Left ventricle myocardium superior (tissue), 1 donor: ENCODE measurements at regions not wholly inside any gene's neighbourhood (a gene's known extent, or its start where the extent isn't known, plus 50 kb on each side); places are given as distances from the start of the nearest gene placed in this dataset.

Source experiments
- ATAC-seq: fragments of 200-7000 bp; cut with Tn5 transposase; one replicate; pipeline ENCODE4 v1.9.1; 2020; ENCODE audit warnings: mild to moderate bottlenecking, moderate library complexity
- DNase-seq: peaks from one replicate; pipeline ENCODE4 v3.0.0-alpha.2; 2020
- intact Hi-C: fragments of 100-400 bp; cut with micrococcal nuclease; formaldehyde crosslinking; loops from one replicate; pipeline ENCODE4 v1.11.0; 2022
- donor health status: DM: no; HTN: yes; CAD: no; lungs with severe emphysema.

- ATAC-seq (no peak), DNase-seq (no peak)
- intact Hi-C loops, result no loop called here
These were observed 388.5 kb upstream of the THBS1 start for GRCh38 chr15:39192351-39192750.

GRCh38 chr15:39192979-39193560, 387.8 kb upstream of the THBS1 start:
- DNase-seq (no peak), ATAC-seq (no peak)
- intact Hi-C loops, result no loop called here

DNA sequence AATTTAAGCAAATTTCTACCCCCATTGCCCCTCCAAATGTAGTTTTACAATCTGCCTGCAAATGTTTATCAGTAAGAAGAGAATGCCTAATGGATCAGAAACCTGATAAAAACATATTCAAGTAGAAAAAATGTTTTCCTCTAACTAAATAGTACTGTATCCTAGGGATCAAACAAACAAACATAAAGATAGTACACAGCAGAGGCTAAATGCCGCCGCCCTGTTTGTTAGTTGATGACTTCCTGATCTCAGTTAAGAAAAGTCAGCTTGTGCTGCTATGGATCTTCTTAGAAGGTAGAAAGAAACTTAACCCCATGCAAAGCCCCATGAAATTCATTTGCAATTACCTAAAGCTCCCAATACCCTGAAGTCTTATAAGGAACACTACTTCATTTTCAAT, 387.3 kb upstream of the THBS1 start:
- ATAC-seq (no peak), DNase-seq (no peak)
- intact Hi-C loops, result no loop called here

GRCh38 chr15:39194106-39194830, 386.6 kb upstream of the THBS1 start:
- ATAC-seq (no peak), DNase-seq (no peak)
- intact Hi-C loops, result no loop called here

GRCh38 chr15:39195961-39196486, 384.9 kb upstream of the THBS1 start:
- intact Hi-C loops, result no loop called here
- ATAC-seq (no peak), DNase-seq (no peak)

DNA sequence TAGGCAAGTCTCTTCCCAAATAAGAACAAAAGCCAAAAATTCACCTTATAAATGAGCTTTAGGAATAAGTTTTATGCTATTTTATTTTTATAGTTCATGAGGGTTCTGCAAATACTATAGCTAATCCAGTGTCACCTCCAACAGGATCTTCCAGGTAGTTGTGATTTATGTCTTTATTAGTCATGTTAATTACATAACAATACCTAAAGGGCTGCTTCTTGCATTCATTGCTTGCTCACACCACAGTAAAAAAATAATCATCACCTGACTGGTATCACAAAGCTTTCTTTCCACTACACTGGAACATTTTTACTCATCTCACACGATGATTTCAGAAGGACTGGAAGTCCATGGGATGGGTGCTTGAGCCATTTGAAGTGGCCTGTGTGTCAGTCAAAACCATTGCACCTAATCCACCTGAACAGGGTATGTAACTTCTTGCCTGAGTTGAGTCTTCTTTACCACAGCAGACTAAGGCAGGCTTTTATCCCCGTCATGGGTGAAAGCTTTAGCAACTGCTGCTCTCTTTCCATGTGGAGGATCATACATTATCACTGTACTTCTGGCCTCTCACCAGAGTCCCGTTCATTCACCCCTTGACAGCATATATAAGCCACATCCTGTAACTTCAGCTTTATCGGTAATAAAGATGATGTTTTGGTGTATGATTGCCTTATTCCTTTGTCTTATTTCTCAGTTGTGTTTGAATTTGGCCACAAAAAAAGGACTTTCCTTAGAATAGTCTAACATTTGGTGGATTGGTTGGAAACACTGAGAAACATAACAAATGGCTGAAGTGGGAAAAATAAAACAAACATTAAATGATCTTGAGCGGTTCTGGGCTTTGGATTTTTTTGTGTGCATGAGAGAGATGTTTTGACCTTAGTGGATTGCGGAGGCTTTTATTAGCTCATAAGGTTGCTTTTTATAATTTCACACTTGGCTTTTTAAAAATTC, 382.6 kb upstream of the THBS1 start:
- ATAC-seq (no peak), DNase-seq (no peak)
- intact Hi-C loops, result no loop called here

DNA sequence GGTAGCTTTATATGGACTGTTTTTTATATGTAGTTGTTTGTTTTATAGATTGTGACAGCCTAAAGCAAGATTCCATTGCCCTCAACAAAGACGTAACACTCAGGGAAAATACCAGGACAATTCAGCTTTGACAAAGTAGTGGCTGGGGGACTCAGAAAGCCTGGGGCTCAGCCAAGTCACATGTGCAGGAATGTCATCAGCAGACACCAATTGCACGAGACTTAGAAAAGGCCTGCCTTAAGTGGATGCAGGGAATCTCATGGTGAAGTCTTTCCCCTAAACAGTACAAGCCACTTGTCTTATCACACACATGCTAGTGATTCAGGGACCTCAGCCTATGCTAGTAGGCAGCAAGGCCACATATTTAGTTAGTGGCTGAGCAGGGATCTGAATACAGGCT, 381.8 kb upstream of the THBS1 start:
- ATAC-seq (peak; percentile 89), DNase-seq (no peak)
- intact Hi-C loops, result no loop called here

- no peak for DNase-seq
- ATAC-seq, result no peak
- intact Hi-C loops, result no loop called here
These were observed 380.3 kb upstream of the THBS1 start for GRCh38 chr15:39200586-39200985.

DNA sequence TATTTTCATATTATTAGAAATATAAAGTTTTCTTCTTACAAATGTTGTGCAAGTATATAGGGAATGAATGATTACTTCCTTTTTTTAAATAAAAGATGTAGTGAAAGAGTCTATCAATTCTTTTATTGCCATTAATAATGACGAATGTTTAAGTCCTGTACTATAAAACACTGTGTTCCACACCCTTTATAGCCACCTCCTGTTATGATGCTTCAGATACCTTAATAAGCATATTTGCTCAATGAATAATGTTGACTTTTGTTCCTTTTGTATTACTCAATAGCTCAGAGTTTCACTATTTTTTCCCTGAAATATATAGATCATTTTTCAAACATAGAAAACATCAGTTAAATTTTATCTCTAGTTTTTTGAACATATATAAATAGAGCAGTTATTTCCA, 378.2 kb upstream of the THBS1 start:
- intact Hi-C loops, result no loop called here
- no peak for DNase-seq

GRCh38 chr15:39204031-39204430, 376.8 kb upstream of the THBS1 start:
- ATAC-seq, result no peak
- intact Hi-C loops, result no loop called here

More for the DNA sequence above, 378.2 kb upstream of the THBS1 start:
- ATAC-seq, result no peak

DNA sequence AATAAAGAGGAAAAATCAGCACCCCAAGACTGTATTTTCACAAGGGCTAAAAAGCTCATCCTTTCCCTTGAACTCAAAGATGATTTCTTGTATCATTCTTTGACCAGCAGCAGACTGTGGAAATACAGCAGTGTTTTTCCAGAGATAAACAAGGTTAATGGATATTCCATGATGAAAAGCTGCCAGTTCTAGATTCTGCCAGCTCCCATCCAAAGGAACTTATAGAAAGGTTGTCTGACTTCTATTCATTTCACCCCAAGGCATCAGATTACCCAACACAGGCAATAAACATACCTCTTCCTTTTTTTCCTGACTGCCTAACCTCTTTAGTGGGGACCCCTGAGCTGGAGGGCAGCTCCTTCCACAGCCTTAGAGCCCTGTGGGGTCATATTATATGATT, 375.8 kb upstream of the THBS1 start:
- ATAC-seq (no peak), DNase-seq (no peak)
- intact Hi-C loops, result no loop called here

More at GRCh38 chr15:39204031-39204430, 376.8 kb upstream of the THBS1 start:
- no peak for DNase-seq

DNA sequence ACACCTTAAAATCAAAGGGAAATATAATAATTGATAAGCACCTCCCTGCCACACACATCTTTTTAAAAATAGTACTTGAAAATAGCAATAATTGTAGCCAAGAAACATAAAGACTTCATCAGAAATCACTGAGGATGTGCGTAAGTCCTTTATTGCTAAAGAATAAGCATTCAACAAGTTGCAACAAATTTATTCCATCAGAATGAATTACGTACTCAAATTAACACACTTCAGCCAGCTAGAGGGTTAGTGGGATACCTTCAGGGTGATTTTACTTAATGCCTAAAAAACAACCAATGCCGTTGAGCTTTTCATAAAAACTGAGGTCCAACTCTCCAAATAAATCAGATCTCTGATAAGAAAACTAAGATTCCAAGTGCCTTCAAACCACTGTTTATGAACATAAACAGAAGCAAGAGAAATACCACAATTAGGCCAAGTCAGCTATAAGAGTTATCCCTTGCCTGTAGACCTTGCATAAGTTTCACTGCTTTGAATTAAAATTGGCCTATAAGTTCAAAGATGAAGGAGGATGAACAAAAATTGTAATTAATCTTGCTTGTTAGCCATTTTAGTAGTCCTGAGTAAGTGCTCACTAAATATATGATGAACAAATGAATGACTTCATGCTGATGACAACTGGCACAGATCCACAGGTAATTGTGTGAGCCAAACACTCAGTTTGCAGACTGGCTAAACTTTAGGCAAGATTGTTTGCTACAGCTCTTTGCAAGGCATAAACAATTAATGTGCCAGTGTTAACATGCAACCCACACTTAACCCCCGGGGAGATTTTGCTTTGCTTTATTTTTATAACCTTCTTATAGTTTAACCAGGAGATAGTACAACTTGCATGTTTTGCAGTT, 375.1 kb upstream of the THBS1 start:
- DNase-seq (no peak), ATAC-seq (no peak)
- intact Hi-C loops, result no loop called here

- no peak for DNase-seq
- ATAC-seq, result no peak
- intact Hi-C loops, result no loop called here
These were observed 373.3 kb upstream of the THBS1 start for GRCh38 chr15:39207532-39208115.

DNA sequence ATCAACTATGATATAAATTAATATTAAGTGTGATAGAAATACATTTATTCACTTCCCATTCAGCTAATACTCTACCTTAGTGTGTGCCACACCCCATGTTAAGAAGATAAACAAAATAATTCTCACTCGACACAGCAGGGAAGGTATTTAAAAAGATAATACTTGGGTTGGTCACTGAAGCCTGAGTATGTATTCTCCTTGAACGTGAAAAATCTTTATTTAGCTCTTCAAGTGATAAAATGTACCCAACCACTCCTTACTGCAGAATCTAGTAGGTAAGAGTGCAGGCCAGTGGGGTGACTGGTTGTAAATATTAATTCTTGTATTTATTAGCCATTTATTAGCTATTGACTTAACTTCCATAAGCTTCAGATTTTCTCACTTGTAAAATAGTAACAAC, 372.7 kb upstream of the THBS1 start:
- no peak for DNase-seq
- intact Hi-C loops, result no loop called here
- no peak for ATAC-seq

- no peak for ATAC-seq
- intact Hi-C loops, result no loop called here
These were observed 371.2 kb upstream of the THBS1 start for GRCh38 chr15:39209548-39210211.

DNA sequence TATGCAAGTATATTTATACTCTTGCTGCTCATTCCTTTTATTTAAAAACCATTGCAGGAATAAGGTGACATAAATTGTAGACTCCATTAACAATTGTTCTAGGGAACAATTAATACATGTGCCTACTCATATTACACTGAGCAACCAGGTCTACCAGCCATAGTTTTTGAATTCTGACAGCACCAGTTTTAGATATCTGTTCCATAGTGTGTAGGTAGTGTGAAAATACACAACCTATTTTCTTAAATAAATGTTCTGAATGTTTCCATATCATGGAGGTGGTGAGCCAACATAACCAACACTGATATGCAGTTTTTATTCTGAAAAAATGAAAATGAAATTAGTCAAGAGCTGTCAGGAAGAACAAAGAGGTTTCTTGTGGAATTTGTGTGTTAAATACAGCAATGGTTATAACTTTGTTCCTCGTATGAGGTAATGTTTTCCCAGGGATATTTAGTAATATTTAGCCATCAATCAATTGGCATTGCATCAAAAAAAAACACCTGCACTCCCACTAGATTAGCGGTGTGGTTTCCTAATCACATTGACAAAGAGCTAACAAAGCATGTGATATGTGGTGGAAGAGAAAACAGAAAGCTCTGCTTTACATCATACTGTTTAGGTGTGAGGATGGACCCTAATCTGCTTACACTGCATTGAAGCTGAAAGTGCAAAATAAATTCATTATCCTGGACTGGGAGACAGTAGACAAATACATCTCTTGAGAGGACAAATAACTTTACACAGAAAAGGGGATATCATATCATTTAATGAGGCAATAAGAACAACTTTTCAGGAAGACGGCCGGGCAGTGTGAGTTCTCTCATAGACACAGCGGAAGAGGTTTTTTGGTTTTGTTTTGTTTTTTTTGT, 369.5 kb upstream of the THBS1 start:
- intact Hi-C loops, result no loop called here
- DNase-seq (no peak), ATAC-seq (no peak)

More at GRCh38 chr15:39209548-39210211, 371.2 kb upstream of the THBS1 start:
- DNase-seq, result no peak

DNA sequence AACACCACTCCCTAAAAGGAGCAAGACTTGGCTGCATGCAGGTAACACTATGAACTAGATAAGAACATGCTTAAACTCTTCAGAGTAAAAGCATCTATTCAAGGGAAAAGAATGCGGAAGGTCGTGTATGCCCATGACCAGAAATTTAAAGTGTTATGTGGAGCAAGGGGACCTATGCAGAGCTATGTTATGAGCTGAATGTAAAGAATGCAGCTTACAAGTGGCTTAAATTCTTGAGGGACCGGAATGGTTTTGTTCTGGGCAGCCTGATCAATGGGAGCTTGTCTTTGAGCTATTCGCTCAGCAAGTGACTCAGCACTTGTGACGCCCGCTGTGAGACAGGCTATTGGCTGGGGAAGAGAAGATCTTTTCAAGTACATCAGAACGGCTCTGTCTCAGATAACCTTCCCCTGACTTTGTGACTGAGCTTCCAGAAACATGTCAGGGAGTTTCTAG, 367.5 kb upstream of the THBS1 start:
- DNase-seq, result peak; percentile 58
- intact Hi-C loops, result no loop called here
- peak; percentile 98 for ATAC-seq
